ENCODE measurements at regions not wholly inside any gene's neighbourhood (a gene's known extent, or its start where the extent isn't known, plus 50 kb on each side); places are given as distances from the start of the nearest gene placed in this dataset.

DNA sequence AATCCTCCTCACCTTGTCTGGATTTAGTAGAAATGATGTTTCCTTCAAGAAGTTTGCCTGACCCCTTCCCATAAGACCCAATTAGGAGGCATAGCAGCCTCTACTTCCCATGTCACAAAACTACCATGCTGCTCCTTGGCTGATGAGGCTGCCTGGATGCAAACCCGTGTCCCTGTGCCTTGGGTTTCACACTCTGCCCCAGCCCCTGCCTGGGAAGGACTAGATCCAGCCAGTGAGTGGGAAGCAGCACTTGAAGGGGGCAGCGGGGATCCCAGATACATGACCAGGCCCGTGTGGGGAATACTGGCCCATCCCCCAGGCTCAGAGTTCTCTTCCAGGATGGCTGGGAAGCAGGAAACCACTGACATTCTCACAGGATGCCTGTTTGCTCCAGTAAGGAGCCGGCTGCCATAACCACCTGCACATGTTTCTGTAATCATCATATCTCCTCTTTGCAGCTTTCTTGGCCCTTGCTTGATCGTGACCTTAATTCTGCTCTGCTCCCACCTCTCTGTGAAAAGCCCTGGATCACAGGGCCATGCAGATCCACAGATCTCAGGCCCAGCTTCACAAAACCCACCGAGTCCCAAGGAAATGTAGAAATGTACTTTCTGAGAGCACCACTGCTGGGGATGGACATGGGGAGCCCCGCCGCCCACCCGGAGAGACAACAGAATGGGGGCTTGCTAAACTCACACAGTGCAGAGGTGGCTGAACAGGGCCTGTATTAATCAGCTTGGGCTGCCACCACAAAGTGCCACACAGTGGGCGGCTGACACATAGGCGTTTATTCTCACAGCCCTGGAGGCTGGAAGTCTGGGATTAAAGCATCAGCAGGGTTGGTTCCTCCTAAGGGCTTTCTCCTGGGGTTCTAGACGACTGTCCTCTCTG is 287.8 kb upstream of the IGFBP3 start:
- TF ChIP-seq CTCF (IDR thresholded peaks at IDR 0.05; ENCODE audit: extremely low read depth, missing control alignments), result no peak
- DNase-seq (ENCODE audit: low spot score), result no peak

DNA sequence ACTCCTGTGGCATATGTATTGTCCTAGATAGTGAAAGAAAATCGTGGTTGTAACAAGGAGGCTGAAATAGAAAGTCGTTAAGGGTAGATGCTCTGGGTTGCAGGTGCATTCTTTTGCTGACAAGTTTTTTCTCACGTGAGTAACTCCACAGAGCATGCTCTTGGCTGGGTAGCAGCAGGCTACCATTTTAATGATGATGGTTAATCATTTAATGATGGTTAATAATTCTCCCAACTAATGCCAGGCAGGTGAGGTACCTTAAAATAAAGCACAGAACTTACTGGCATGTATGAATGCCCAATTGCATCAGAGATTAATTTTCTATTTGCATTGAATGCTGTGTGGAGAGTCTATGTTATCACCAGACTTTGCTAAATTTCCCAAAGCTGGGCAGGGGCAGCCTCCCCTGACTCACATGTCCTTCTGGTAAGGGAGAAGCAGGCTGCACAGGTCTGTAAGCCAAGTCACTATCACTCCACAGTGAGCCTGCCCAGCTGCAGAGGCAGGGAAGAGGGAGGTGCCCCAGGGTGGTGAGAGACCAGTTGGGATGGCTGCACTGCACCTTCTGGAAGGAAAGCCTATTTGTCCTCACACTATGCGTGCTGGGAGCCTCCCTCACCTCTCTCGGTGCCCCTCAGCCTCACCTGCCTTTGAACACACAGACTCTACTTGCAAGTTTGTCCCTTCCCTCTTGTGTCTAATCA is 287.0 kb upstream of the IGFBP3 start:
- no peak for DNase-seq (ENCODE audit: low spot score)
- TF ChIP-seq CTCF (IDR thresholded peaks at IDR 0.05; ENCODE audit: extremely low read depth, missing control alignments), result no peak

GRCh38 chr7:46206476-46207060 is 285.5 kb upstream of the IGFBP3 start:
- no peak for TF ChIP-seq CTCF (IDR thresholded peaks at IDR 0.05; ENCODE audit: extremely low read depth, missing control alignments)
- DNase-seq (ENCODE audit: low spot score), result peak; percentile 54

DNA sequence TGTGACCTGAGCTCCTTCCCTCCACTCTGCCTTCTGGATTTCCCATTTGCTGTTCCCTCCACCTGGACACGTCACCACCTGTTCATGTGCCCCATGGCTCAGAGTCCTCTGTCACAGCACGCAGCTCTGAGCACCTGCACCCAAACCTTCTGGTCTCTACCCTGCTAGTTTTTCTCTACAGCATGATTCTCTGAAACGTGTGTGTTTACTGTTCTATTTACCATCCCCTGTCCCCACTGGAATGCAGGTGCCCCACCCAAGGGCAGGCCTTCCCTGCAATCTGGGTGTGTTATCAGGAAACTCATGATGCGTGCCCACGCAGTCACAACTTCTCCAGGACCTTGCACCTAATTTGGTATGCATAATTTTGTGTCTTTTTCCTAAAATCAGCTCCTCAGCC is 284.4 kb upstream of the IGFBP3 start:
- TF ChIP-seq CTCF (IDR thresholded peaks at IDR 0.05; ENCODE audit: extremely low read depth, missing control alignments), result no peak
- DNase-seq (ENCODE audit: low spot score), result no peak

- TF ChIP-seq CTCF (IDR thresholded peaks at IDR 0.05; ENCODE audit: extremely low read depth, missing control alignments), result no peak
- DNase-seq (ENCODE audit: low spot score), result no peak
These were observed 282.9 kb upstream of the IGFBP3 start for GRCh38 chr7:46203926-46204325.

DNA sequence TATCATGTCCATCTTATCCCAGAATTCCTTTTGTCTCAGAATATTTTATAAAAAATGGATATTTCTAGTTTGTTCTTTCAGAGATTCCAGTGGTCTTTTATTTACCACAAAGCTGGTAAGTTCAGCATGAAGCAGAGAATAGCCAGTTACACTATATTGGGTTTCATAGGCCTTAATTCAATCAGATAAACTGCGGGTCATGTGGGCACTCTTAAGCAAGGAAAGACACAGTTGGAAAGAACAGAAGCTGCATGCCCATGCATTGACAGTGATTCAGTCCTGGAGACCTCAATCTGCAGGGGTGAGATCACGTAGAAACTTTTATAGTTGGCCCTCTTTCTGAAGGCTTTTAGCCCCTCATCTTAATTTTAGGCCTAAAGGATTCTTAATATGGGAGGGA is 281.3 kb upstream of the IGFBP3 start:
- no peak for DNase-seq (ENCODE audit: low spot score)
- no peak for TF ChIP-seq CTCF (IDR thresholded peaks at IDR 0.05; ENCODE audit: extremely low read depth, missing control alignments)

DNA sequence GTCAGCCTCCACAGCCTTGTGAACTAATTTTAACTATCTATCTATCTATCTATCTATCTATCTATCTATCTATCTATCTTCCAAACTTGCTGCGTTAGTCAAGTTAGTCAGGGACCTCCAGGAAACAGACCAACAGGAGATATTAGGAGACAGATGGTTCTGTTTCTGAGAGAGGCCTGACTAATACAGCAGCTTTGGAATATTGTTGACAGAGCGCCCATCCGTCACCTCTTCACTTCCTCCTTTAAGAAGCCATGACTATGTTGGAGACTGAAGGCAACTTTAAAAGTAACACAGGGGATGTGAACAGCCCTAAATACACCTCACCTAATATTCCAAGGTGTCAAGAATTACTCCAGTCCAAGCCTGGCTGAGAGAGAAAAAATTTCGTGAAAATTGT is 280.9 kb upstream of the IGFBP3 start:
- TF ChIP-seq CTCF (IDR thresholded peaks at IDR 0.05; ENCODE audit: extremely low read depth, missing control alignments), result no peak
- no peak for DNase-seq (ENCODE audit: low spot score)
